GM12891 (cell line): ENCODE measurements at regions not wholly inside any gene's neighbourhood (a gene's known extent, or its start where the extent isn't known, plus 50 kb on each side); places are given as distances from the start of the nearest gene placed in this dataset.

ENCODE experiments used
- POLR2A ChIP-seq: IDR thresholded peaks from 2 replicates; pipeline ENCODE4 v1.6.1; 2011; ENCODE audit warnings: low read depth, low read length, control low read depth
- POLR2AphosphoS5 ChIP-seq: IDR thresholded peaks from 2 replicates; pipeline ENCODE4 v1.6.1; 2011; ENCODE audit warnings: low read depth, low read length, control low read depth
- TAF1 ChIP-seq: IDR thresholded peaks from 2 replicates; pipeline ENCODE4 v1.6.1; 2011; ENCODE audit warnings: low read depth, low read length, control low read depth

DNA sequence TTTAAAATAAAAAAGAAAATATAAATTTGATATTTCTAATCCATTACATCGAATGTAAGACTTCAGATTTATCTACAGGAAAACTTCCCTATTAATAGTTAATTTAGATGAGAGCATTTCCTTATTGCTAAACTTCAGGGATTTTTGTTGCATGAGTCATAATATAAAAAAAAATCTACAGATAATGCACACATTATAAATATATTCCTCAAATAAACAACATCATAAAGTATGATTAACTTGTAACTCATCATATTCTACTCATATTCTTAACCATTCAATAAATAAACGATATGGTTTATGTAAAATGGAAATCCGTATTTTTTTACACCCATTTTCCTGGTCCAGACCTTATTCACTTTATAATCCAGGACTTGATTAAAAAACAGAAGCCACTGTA is 477.0 kb downstream of the EPHA3 start:
- no peak for TF ChIP-seq POLR2A
- TF ChIP-seq TAF1: no peak
- TF ChIP-seq POLR2AphosphoS5: no peak
